GM21423 (cell line): ENCODE measurements at regions not wholly inside any gene's neighbourhood (a gene's known extent, or its start where the extent isn't known, plus 50 kb on each side); places are given as distances from the start of the nearest gene placed in this dataset.
A peak's percentile ranks its signal among the peaks of the same experiment; 100 is the strongest.

Experiments used
- ATAC-seq: cut with Tn5 transposase; IDR thresholded peaks from one replicate; pipeline ENCODE4 v1.9.1; 2021; ENCODE audit warnings: mild to moderate bottlenecking, moderate library complexity; ENCODE audit not compliant: unreplicated experiment

GRCh38 chr10:88059190-88059589 lies 195.8 kb downstream of the PTEN start:
- no peak for ATAC-seq

DNA sequence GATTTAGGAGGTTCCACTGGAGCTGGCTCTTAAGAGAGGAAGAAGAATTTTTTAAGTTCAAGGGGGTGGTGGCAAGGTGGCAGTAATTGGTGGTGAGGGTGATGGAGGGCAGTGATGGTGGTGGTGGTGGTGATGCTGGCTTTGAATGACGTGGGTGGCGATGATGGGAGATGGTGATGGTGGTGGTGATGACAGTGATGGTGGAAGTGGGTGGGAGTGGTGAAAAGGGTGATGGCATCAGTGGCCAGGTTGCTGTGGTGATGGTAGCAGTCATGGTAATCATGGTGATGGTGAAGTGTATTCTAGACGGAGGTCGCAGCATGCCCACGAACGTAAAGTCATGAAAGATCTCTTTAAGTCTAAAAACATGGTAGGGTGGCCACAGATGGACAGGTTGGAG lies 197.3 kb downstream of the PTEN start:
- ATAC-seq = no peak

- no peak for ATAC-seq
These were observed 199.0 kb downstream of the PTEN start for GRCh38 chr10:88062385-88062784.

DNA sequence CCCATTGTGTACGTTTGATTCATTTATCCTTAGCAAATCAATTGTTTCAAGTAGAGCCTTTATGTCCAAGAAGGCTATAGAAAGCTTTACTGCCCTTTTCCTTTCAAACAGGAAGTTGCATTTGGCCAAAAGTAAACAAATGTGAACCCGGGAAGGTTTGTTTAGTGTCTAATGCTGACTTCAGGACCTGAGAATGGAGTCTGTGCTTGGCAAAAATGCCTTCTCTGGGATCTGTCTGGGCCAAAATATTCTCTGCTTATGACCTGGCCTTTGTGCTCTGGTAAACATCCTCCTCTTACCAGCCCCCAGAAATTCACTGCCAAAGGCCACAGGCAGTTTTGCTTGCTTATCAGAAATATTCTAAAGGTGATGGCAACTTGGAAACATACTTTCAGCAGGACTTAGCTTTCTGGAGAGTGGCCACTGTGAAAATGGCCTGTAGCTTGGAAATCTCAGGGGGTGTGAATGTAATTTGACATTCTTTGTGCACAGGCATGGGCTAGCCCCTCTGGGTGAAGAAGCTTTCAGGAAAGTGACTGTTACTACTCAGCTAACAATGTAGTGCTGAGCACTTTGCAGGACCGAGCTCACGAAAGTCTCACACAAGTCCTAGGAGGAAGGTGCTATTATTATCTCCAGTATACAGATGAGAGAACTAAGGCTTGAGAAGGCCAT lies 199.5 kb downstream of the PTEN start:
- no peak for ATAC-seq

GRCh38 chr10:88063861-88064557 lies 200.6 kb downstream of the PTEN start:
- ATAC-seq = no peak

DNA sequence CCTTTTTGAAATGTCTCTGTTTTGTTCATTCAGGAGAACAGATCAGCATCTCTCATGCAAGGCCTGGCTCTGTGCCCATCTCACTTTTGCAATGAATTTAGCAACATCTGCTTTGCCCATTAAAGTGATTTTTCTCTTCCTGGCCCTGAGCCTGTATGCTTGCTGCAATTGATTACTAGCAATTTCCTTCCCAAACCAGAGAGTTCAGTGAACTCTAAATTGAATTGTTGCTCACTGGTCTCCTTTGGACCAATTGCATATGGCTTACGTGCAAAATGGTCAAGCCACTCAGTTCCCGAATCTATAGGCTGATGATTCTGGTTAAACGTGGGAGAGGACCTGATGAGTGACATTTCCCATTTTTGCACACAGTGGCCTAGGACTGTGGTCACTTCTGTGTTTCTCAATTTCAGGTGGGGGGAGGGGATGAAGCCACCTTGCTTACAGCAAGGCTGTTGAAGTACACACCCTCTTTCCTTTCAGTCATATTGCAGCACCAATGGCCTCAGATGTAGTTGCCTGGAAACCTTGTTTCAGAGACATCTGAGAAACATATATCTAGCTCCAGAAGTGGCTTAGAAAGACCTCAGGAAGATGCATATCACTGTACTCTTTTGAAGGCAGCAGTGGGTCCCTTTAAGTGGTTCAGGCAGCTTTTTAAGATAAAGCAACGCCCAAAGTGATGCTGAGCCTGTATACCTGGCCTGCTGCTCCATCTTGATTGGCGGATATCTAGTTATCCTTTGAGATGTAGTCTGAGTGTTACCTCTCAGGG lies 201.4 kb downstream of the PTEN start:
- ATAC-seq = peak; percentile 44

- no peak for ATAC-seq
These were observed 202.1 kb downstream of the PTEN start for GRCh38 chr10:88065383-88066049.

GRCh38 chr10:88066319-88066718 lies 202.9 kb downstream of the PTEN start:
- no peak for ATAC-seq

GRCh38 chr10:88066876-88067275 lies 203.5 kb downstream of the PTEN start:
- ATAC-seq = no peak

GRCh38 chr10:88067737-88068136 lies 204.3 kb downstream of the PTEN start:
- ATAC-seq = no peak

- no peak for ATAC-seq
These were observed 205.9 kb downstream of the PTEN start for GRCh38 chr10:88069338-88069737.

GRCh38 chr10:88070080-88070880 lies 206.9 kb downstream of the PTEN start:
- ATAC-seq = peak; percentile 60

GRCh38 chr10:88071879-88072278 lies 208.5 kb downstream of the PTEN start:
- no peak for ATAC-seq

GRCh38 chr10:88073682-88074081 lies 210.3 kb downstream of the PTEN start:
- ATAC-seq = no peak

- ATAC-seq = no peak
These were observed 211.5 kb downstream of the PTEN start for GRCh38 chr10:88074971-88075370.

DNA sequence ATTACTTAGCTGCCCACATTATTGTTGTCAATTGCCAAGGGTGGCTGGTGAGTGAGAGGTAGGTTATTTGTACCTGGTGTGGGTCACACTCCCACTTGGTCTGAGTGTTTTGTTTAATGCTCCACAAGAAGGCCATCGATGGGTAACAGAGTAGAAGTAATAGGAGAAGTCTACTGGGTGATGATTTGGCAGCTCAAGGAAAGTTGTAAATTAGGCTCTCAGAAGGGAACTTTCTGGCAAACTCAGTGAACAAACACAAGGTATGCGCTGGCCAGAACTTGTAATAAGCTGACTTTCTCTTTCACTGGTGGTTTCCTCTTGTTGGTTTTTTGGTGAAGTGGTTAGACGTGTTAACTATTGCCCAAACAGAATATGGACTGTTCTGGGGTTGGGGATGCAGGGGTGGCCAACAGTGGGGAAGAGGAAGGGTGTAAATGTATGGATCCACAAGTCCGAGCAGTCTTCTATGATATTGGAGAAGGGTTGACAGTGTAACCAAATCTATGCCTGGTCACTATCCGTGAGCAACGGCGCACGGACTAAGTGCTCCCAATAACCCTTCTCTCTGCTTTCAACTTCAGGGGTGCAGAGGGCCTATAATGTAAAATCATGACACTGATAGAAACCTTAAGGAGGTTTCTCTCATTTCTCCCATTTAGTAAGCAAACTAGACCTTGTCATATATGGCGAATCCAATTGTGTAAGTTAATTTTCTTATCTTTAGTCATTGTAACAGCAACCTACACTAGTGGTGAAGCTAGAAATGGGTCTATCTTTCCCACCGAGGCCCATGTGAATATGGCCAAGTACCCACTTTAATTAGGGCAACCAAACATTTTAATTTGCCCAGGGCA lies 212.8 kb downstream of the PTEN start:
- peak; percentile 51 for ATAC-seq

DNA sequence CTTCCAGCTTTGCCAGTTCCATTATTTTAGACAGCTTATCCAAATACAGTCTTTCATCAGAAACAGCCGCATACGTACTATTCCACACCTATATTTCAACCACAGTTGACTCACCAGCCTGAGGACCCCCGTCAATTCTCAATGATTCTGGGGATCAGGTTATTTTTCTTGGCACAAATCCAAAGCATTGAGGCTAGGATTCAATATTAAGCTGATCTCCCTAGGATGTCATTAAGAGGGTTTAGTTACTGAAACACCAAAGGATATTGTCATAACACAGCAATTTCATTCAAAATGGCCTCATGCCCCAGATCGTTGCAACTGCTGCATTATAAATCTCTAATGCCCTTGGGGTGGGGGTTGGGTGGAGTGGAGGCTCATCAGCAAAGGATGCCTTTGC lies 214.6 kb downstream of the PTEN start:
- no peak for ATAC-seq

DNA sequence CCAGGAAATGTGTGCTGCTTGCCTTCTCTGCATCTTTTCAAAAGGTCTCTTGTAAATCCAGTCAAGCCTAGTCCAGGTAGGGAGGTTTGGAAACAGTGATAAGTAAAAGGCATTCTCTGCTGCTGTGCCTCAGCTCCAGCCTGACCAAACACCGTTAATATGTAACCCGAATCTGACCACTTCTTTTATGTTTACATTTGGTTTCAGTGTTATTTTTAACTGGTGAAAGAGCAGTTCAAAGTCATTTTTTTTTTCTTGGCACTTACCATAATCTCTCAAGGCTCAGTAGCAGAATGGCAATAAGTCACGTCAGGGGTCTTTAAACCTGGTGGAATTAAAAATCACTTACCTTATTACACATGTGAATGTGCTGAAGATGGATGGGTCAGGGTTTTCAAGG lies 216.8 kb downstream of the PTEN start:
- ATAC-seq = peak; percentile 51

DNA sequence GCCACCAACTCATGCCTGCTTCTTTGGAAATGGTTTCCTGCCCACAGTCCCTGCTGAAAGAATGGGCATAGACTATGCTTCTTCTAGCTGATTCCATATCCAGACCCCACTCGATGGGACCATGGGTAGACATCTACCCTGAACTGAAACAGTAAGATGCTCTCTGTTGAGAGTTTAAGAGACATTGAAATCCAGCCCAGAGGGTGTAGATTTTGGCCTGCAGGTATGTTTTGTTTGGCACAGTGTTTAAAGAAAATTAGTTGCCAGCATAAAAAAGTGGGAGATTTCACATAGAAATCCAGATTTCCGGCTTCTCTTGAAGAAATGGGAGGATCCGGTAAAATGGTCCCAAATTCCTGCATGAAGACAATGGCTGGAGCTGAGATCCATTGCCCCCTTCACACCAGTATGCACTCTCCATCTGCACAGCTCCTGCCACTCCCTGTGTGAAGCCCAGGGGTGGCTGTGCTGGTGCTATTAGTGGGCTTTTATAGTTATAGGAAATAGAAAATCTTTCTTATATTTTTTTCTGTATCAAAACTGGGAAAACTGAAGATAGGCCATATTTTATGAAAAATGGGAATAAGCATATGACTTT lies 218.1 kb downstream of the PTEN start:
- no peak for ATAC-seq
